HG02852 (cell line): ENCODE measurements at regions not wholly inside any gene's neighbourhood (a gene's known extent, or its start where the extent isn't known, plus 50 kb on each side); places are given as distances from the start of the nearest gene placed in this dataset.

Experiments
- ATAC-seq: cut with Tn5 transposase; IDR thresholded peaks from one replicate; pipeline ENCODE4 v1.9.1; 2021; ENCODE audit warnings: mild to moderate bottlenecking, moderate library complexity; ENCODE audit not compliant: unreplicated experiment

DNA sequence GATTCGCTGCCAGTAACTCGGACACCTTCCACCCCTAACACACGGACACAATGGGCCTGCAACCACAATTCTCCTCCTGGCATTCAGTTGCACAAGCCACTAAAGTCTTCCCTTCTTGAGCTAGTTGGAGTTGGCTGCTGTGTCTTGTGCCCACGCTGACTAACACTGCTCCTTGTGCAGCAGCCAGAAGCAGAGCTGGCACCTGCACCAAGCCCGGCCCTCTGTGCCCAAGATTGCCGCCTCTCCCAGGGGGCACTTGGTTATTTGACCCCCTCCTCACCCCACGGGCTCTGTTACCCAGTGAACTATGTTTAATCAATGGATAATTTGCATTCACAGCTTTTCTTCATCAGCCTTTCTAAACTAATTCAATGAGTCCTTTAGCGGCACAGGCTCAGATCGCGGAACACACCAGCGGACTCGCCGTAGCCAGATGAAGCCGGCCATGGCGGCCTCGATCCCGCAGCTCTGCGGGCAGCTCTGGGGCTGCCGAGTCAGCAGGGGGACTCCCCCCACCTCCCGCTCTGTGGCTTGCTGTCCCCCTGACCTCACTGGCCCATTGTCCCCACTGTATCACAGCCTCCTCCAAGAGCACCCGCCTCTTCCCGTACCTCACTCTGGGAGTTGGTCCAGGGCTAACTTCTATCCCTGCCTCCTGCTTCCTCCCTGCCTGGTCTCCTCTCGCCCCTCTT is 94.8 kb upstream of the AFDN start:
- no peak for ATAC-seq

DNA sequence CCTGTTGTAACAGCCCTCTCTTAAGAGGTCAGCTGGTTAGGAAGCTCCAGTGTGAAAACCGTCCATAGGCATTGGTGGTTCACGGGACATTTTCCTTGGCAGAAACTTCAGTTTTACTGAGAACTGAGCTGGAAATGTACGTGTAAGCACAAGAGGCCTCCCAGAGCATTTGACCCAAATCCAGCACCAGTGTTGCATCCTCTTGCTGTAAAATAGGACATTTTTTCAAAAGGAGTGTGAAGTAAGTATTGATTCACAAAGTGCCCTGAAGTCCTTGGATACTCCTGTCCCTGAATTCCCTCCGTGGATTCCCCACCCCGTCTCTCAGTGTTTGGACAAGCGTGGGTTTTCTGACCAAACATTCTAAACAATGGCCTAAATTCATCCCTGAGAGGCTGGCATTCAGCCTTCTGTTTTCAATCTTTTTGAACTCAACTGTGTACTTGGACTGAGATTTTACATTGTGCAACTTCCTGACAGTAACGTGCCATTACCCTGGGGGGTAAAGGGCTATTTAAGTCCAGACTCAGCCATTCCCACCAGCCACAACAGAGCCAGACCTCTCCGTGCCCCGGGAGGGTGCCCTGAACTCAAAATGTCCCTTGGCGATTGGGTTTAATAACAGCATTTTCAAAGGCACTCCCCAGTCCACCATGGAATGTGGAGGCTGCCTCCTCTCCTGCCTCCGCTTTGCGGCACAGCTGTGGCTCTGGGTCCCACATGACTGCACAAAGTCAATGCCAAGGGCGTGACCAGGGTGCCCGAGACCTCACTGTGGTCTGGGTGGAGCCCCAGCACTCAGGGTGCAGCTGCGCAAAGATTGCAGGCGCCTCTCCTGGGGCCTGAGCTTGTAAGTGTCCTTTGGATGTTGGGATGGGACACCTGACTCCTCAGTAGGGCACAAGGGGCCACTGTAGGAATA is 92.7 kb upstream of the AFDN start:
- no peak for ATAC-seq

DNA sequence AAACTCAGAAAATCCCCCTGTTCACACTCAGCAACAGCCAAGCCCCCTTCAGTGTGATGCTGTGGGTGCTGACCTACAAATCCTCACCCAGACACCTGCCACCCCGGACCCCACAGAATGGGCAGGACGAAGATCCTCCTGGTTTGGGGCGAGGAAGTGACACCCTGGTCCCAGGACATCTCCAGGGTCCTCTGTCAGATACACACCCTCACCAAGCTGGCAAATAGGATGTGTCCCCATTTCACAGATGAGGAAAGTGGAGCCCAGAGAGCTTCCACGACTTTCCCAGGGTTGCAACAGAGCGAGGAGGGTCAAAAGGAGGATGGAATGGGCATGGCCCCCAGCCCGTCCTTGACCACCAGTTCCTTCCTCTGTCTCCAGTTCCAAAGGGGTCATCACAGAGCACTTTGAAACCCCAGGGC is 92.0 kb upstream of the AFDN start:
- no peak for ATAC-seq

DNA sequence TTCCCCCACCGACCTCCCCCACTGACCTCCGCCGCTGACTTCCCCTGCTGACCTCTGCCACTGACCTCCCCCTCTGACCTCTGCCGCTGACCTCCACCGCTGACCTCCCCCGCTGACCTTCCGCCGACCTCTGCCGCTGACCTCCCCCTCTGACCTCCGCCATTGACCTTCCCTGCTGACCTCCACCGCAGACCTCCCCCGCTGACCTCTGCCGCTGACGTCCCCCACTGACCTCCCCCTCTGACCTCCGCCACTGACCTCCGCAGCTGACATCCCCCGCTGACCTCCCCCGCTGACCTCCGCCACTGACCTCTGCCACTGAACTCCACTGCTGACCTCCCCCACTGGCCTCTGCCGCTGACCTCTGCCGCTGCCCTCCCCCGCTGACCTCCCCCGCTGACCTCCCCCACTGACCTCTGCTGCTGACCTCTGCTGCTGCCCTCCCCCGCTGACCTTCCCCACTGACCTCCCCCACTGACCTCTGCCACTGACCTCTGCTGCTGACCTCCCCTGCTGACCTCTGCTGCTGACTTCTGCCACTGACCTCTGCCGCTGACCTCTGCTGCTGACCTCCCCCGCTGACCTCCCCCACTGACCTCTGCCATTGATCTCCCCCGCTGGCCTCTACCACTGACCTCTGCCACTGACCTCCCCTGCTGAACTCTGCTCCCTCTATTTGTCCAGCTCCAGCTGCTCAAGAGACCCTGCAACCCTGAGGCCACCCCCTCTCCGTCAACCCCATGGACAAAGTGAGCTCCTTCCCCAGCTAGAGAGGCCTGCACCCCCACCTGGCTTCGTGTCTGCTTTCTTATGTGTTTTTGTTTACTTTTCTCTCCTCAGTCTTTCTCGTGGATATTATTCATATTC is 91.4 kb upstream of the AFDN start:
- no peak for ATAC-seq

DNA sequence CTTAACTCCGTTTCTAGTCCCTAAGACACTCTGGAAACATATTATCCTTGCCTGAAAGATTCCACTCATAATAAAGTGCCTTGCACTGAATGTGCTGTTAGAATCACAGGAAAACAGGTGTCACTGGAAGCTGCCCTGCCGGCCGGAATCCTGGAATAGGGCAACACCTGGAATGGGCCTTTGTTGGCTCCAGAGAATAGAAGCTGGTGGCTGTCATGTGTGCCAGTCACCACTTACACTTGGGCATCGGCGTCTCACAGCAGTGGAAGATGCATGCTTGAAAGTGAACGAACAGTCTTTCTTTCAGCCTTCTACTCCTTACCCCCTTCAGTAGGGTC is 90.8 kb upstream of the AFDN start:
- no peak for ATAC-seq

DNA sequence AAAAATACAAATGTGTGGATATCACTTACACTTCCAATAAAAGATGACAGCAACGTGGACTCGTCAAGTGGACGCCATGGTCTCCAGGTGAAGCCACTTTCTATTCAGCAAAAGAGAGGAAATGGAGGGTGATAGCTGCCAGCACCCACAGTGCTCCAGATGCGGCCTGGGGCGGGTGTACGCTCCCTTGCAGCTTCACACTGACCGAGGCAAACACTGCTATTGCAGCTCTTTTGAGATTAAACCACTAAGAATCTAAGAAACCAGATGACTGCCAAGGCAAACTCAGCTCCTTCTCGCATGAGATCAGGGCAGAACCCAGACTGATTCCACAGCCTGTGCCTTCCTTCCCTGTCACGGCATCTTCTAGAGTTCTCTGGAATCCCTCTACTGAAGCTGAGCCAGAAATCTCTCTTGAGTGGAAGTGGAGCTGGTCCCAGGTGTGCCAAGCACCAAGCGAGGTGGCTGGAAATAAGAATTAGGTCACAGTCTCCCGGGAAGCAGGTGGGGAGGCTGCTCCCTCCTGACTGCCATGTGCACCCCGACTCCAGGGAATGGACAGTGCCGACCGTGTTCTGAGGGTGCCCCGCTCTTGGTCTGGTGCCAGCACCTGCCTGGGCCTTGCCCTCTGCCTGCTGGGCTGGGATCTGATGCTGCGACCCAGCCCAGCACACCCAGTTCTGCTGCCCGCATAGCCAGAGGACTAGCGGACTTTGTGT is 90.1 kb upstream of the AFDN start:
- no peak for ATAC-seq

DNA sequence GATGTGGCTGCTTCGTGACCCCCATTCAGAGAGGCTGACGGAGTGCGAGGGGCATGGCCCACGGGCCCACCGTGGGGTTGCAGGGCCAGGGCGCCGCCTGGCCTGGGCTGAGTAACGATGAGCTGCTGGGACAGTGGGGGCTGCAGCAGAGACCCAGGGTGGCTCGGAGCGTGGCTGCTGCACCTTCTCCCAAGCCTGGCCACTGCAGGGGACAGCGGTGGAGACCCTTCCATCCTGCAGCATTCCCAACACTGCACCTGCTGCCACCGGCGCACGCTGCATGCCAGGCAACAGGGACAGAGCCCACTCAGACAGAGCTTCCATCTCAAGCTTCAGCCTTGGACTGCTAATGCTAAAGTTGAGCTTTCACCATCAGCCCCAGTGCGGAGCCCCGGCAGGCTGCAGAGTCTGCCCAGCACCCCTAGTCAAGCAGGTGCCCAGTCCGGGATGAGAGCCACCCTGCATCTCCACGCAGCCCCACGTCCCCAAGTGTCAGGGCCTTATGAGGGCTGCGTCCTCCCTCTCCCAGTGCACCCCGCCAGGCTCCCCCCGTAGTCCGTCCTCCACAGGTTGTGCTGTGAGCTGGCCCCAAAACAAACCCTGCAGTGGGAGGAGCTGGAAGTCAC is 89.4 kb upstream of the AFDN start:
- ATAC-seq = no peak

DNA sequence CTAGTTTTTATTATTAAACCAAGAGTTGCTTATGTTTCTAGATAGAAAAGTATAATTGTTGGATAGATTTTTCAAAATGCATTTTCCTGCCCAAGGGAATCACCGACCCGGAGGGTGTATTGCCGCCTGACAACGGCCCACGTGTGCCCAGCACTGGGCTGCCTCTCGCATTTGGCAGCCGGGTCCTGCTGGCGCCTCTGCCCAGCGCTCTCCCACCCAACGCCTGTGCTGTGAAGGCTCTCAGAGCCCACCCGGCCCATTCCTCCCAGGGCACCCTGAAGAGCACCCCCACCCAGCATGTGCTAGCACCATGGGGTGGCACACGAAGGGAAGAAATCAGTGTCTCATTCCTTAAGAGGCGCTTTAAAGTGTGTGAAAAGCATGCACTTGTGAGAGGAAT is 88.3 kb upstream of the AFDN start:
- no peak for ATAC-seq

DNA sequence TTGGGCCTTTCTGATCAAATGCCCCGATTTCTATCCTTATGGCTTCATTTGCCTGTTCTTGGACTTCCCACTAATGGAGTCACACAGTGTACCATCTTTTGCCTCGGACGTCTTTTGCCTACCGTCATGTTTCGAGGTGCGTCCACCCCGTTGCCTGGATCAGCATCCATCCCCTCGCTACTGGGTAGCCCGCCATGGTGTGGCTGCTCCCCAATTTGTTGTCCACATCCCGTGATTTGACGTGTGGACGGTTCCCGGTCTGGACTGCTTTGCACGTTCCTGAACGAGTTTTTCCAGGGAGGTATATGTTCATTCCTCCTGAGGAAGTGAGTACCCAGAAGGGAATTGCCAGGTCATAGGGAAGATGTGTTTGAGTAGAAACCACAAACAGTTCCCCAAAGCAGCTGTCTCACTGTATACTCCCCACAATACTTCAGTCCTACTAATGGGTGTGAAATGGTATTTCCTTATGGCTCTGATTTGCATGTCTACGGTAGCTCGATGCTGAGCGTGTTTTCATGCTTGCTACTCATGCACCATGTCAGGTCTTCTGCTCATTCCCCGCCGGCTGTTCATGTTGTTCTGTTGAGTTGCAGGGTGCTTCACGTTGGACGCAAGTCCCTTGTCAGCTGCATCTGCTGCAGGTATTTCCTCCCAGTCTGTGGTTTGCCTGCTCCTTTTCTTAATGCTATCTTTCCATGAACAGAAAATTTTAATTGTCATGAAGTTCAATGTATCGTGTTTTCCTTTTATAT is 86.8 kb upstream of the AFDN start:
- no peak for ATAC-seq

DNA sequence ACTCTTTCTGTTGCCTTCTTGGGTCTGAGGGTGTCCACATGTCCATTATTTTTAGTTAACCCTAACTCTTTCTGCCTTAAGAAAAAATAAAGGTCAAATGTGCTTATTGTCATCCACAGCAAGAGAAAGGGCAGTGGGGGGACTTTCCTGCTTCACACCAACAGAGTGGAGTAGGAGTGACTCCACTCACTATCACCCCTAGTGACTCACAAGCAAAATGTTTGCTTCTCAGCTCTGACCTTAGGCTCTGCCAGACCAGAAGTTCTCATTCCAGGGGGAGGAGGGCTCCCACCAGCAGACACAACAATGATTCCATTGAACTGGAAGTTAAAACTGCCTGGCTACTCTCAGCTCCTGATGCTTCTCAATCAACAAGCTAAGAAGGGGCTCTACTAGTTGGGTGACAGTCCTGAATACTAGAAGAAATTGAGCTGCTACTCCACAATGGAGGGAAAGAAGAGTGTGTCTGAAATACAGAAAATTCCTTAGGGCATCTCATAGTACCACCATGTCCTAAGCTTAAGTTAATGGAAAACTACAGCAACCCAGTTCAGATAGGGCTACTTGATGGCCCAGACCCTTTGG is 83.9 kb upstream of the AFDN start:
- ATAC-seq = no peak

DNA sequence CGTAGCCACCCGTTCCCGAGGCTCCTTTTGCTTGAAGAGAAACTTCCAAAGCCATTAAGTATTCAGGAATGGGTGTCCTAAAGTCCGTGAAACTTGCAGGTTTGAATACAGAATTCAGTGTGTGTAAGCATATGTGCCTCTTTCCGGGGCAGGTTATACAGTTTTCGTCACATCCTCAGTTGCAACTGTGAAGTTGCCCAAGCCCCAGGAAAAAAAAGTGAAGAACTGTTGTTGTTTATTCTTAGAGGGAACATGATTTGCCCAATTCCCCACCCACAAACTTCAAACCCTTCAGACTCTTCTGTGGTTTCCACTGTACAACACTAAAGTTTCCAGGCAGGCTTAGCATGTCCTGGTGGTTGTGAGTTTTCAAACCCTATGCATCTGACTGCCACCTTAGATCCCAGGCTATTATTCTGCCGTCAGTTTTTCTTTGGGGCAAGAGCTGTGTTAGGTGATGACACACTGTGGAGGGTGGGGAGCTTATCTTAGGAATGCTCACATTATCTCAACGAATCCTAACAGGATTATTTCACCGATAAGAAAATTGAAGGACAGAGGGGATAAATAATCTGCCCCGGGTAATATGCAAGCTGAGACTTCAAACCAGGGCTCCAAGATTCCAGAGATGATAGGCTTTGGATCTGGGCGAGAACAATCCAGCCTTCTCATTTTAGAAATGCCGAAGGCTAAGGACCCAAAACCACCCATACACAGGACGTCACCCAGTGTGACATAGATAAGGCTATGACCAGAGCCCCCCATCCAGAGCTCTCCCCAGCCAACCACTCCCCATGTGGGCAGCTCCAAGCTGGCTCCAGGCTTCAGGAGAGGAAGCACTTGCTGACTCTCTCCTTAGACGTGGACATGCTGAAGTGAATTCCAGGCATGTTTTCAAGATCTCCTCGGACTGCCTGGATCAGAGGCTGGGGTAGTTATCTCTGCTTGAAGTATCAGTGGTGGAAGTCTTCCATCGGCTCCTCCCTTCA is 81.7 kb upstream of the AFDN start:
- ATAC-seq = no peak

DNA sequence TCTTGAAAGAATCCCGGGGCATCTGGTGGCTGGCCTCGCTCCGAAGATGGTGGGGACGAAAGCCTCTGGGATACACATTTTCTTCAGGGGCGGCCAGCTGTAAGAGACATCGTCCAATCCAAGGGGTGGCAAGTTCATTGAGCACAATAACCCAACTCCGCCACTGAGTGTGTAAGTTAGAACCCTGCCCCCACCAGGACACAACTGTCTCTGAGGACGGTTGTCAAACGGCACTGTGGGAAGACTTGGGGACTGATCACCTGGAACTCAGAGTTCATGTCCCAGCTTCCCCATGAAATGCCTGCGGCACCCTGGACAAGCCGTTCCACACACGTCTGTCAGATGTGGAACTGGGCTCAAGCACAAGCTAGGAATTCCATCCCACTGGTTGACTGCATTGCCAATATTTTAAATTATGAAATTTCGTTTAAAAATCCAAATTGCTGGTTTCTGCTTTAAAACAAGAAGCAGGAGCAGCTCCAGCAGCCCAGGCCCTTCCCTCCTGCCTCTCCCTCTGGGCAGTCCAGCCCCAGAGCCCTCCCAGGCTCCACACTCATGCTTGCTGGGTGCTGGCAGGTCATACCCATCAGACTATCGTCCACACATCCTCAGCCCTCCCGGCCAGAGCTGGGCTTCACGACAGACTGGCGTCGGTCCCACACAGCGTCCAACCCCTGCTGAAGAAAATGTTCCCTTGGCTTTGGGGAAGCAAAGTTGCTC is 80.9 kb upstream of the AFDN start:
- ATAC-seq = no peak

DNA sequence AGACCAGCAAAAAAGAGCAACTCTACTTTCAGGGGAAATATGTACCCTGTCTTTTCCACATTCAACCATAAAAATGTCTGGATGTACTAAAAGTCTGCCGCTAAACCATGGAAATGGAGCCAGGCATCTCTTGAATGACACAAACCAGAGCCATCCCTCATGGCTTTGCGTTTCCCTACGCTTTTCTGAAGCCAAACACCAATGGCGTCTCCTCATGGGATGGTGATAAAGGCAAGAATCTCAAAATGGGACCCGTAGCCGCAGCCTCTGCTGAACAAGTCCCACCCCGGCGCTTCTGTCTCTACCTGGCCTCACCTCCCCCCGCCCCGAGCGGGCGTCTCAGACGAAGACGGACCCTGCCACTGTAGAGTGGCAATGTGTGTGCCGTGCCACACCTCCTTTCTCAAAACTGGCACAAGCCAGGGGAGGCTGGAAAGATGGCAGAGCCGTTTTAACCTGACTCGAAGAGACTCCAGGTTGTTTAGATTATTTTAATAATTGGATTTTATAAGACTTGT is 80.3 kb upstream of the AFDN start:
- ATAC-seq = no peak

DNA sequence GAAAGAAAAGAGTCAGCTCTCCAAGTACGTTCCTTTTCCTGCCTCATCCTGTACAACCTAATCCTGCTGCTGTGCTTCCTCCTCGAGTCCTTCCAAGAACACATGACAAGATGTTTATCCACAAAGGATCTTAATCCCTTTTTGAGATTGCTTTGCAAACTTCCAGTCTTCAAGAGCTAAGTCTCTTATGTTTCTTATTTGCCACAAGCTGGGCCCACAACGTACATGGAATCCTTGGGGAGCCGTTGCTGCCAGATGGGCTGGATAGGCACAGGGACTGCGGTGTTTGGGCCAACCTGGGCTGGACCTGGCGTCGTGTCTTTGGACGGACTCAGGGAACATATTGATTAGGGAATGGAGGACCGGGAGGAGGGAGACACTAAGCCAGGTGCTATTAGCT is 79.7 kb upstream of the AFDN start:
- ATAC-seq = no peak

DNA sequence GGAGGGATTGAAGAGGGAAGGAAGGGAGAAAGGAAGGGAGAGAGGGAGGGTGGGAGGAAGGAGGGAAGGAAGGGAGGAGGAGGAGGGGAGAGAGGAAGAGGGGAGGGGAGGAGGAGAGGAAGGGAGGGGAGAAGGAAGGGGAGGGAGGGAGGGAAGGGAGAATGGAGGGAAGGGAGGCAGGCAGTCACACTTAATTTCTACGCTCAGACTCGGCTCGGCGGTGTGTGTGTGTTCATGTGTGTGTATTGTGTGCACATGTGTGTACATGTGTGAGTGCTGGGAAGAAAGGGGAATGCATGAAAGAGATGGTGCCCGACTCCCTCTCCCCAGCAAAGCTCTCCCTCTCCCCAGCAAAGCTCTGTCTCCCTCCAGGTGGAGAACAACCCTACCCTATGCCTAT is 79.1 kb upstream of the AFDN start:
- ATAC-seq = no peak

DNA sequence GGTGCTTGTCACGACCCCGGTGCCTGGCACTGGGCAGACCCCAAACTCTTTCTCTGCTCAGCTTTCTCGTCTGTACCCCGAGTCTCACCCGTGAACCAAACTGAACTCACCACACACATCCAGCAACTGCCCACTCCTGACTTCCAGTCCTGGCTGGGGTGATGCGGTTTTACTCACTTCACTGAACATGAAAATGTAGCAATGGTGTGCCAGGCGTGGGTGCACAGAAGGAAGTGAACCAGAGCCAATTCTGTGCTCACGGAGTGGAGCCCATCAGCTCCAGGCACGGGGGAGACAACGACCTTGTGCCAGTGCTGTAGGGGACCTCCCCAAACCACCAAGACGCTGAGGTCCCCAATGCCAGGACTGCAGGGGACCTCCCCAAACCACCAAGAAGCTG is 78.7 kb upstream of the AFDN start:
- no peak for ATAC-seq
